ENCODE measurements at regions not wholly inside any gene's neighbourhood (a gene's known extent, or its start where the extent isn't known, plus 50 kb on each side); places are given as distances from the start of the nearest gene placed in this dataset.
"Not testable (repeated sequence)": the region's sequence is repeated elsewhere in the genome, so short reads cannot be mapped to it uniquely, and the experiment has no call there.

GRCh38 chr3:75242012-75242735 is 422.0 kb upstream of the FRG2C start:
- TF ChIP-seq CTCF (conservative IDR thresholded peaks at IDR 0.05): no peak
- no peak for DNase-seq (ENCODE audit: extremely low spot score, unreplicated experiment)
- Mint-ChIP-seq H3K27me3 (no peaks in the 10 kb centered on the region), H3K4me3 (no peak overlapping the region), H3K36me3 (no peaks in the 10 kb centered on the region), H3K27ac (no peak overlapping the region), H3K4me1 (ENCODE audit: unreplicated experiment) (peaks cover 5% of the 10 kb centered on the region), H3K9me3 (peaks cover 13% of the 10 kb centered on the region)

- Mint-ChIP-seq H3K36me3 (no peaks in the 10 kb centered on the region), H3K9me3 (peaks cover 16% of the 10 kb centered on the region), H3K4me3 (no peak overlapping the region), H3K4me1 (ENCODE audit: unreplicated experiment) (peaks cover 5% of the 10 kb centered on the region), H3K27ac (no peak overlapping the region), H3K27me3 (no peaks in the 10 kb centered on the region)
- no peak for TF ChIP-seq CTCF (conservative IDR thresholded peaks at IDR 0.05)
- no peak for DNase-seq (ENCODE audit: extremely low spot score, unreplicated experiment)
Measured at GRCh38 chr3:75248974-75249373, 415.2 kb upstream of the FRG2C start.

- Mint-ChIP-seq H3K27ac (no peak overlapping the region), H3K36me3 (no peaks in the 10 kb centered on the region), H3K4me1 (ENCODE audit: unreplicated experiment) (no peaks in the 10 kb centered on the region), H3K4me3 (no peak overlapping the region), H3K9me3 (no peaks in the 10 kb centered on the region), H3K27me3 (peaks cover 5% of the 10 kb centered on the region)
- no peak for TF ChIP-seq CTCF (conservative IDR thresholded peaks at IDR 0.05)
- no peak for DNase-seq (ENCODE audit: extremely low spot score, unreplicated experiment)
Measured at GRCh38 chr3:75254685-75255084, 409.4 kb upstream of the FRG2C start.

GRCh38 chr3:75258825-75259683 is 405.1 kb upstream of the FRG2C start:
- not testable (repeated sequence) for H3K36me3 Mint-ChIP-seq; H3K4me1 Mint-ChIP-seq (ENCODE audit: unreplicated experiment); H3K27ac Mint-ChIP-seq; H3K9me3 Mint-ChIP-seq; DNase-seq (ENCODE audit: extremely low spot score, unreplicated experiment); H3K4me3 Mint-ChIP-seq
- H3K27me3 Mint-ChIP-seq: peaks cover 12% of the 10 kb centered on the region
- peak; percentile 77 for TF ChIP-seq CTCF (conservative IDR thresholded peaks at IDR 0.05)

GRCh38 chr3:75260975-75261374 is 403.2 kb upstream of the FRG2C start:
- not testable (repeated sequence) for H3K27ac Mint-ChIP-seq; H3K4me1 Mint-ChIP-seq (ENCODE audit: unreplicated experiment); H3K27me3 Mint-ChIP-seq; H3K4me3 Mint-ChIP-seq; DNase-seq (ENCODE audit: extremely low spot score, unreplicated experiment); H3K36me3 Mint-ChIP-seq; H3K9me3 Mint-ChIP-seq

GRCh38 chr3:75262661-75263060 is 401.5 kb upstream of the FRG2C start:
- no peak for DNase-seq (ENCODE audit: extremely low spot score, unreplicated experiment)
- H3K4me1 Mint-ChIP-seq (ENCODE audit: unreplicated experiment): peaks cover 4% of the 10 kb centered on the region
- no peak overlapping the region for H3K27ac Mint-ChIP-seq
- H3K9me3 Mint-ChIP-seq: no peaks in the 10 kb centered on the region
- H3K27me3 Mint-ChIP-seq: peaks cover 6% of the 10 kb centered on the region
- no peak for TF ChIP-seq CTCF (conservative IDR thresholded peaks at IDR 0.05)
- H3K36me3 Mint-ChIP-seq: no peaks in the 10 kb centered on the region
- H3K4me3 Mint-ChIP-seq: no peak overlapping the region
